Spleen (tissue), 11 donors: ENCODE measurements at regions not wholly inside any gene's neighbourhood (a gene's known extent, or its start where the extent isn't known, plus 50 kb on each side); places are given as distances from the start of the nearest gene placed in this dataset.

Experiments used
- DNase-seq: peaks from one replicate; pipeline ENCODE4 v3.0.0-alpha.2; 2020
- H3K27ac ChIP-seq, 8 donors: fragments of 200-600 bp; sonication (generic) in 7 of 8; 1 replicate in 4 of 8; 2 replicates in 4 of 8; pipeline versions ENCODE4 v1.5.0 to v1.8.0; 2016 to 2021; ENCODE audit warnings: inconsistent platforms in 4 of 8, mild to moderate bottlenecking in 4 of 8, moderate library complexity in 1 of 8
- H3K27me3 ChIP-seq, 7 donors: fragments of 200-600 bp; sonication (generic) in 6 of 7; replicated peaks in 1 of 7; 1 replicate in 4 of 7; 2 replicates in 3 of 7; pipeline versions ENCODE4 v1.5.0 to v1.8.0; 2016 to 2021; ENCODE audit warnings: inconsistent platforms in 3 of 7, mild to moderate bottlenecking in 1 of 7
- H3K36me3 ChIP-seq, 6 donors: fragments of 200-600 bp; sonication (generic) in 5 of 6; 1 replicate in 4 of 6; 2 replicates in 2 of 6; pipeline versions ENCODE4 v1.5.0 to v1.8.0; 2016 to 2021; ENCODE audit warnings: inconsistent platforms in 2 of 6
- H3K4me1 ChIP-seq, 6 donors: fragments of 200-600 bp; sonication (generic) in 5 of 6; 1 replicate in 3 of 6; 2 replicates in 3 of 6; pipeline versions ENCODE4 v1.5.0 to v1.8.0; 2016 to 2021; ENCODE audit warnings: inconsistent platforms in 3 of 6
- H3K4me3 ChIP-seq, 8 donors: fragments of 200-600 bp; sonication (generic) in 7 of 8; 1 replicate in 4 of 8; 2 replicates in 4 of 8; pipeline versions ENCODE4 v1.5.0 to v1.8.0; 2016 to 2021; ENCODE audit warnings: inconsistent platforms in 4 of 8, mild to moderate bottlenecking in 4 of 8, moderate library complexity in 2 of 8
- H3K9me3 ChIP-seq, 8 donors: fragments of 200-600 bp; sonication (generic) in 7 of 8; 1 replicate in 4 of 8; 2 replicates in 4 of 8; pipeline versions ENCODE4 v1.5.0 to v1.8.0; 2016 to 2021; ENCODE audit warnings: inconsistent platforms in 4 of 8
- POLR2A ChIP-seq, 3 donors: fragments of 450-650 bp; IDR thresholded peaks; one replicate each; pipeline ENCODE4 v1.5.1; 2017; ENCODE audit warnings: antibody characterized with exemption in 3 of 3, mild to moderate bottlenecking in 1 of 3
- POLR2AphosphoS5 ChIP-seq, 3 donors: sonication (generic); formaldehyde crosslinking; IDR thresholded peaks; one replicate each; pipeline ENCODE4 v1.5.1; 2017; ENCODE audit warnings: antibody characterized with exemption in 3 of 3
- WGBS, 5 donors: extraction: QIAGEN DNeasy Blood & Tissue Kit in 3 of 5; methylation state at CpG; one replicate each; pipeline versions ENCODE4 v1.1.5 to v1.1.7; 2013 to 2018; 5-methylcytosine and 5-hydroxymethylcytosine counted together
- intact Hi-C: fragments of 100-400 bp; cut with DNase I; formaldehyde crosslinking; loops from one replicate; pipeline ENCODE4 v1.15.0; 2023; ENCODE audit warnings: low total_unique reads
- TF ChIP-seq, protein P1 (sequence below), 11 experiments: fragments of 200-600 bp in 7 of 11; fragments of 450-650 bp in 4 of 11; sonication (generic) in 4 of 11; IDR thresholded peaks in 8 of 11; conservative IDR thresholded peaks in 3 of 11; 1 replicate in 7 of 11; 2 replicates in 4 of 11; pipeline versions ENCODE4 v1.4.0 to v1.8.0; 2016 to 2021; ENCODE audit warnings: antibody characterized with exemption in 11 of 11, inconsistent platforms in 4 of 11, mild to moderate bottlenecking in 1 of 11
- donor health status: healthy with polysubstance abuse.
- donor health status: DM: no; HTN: no; CAD: no; lungs with moderate emphysema.
- donor health status: DM: no; HTN: no; CAD: no.
- donor health status: Bipolar disorder and iron deficiency.
- donor health status: healthy.
- donor health status: DM: no; HTN: no; CAD: no.
- donor health status: DM: yes; HTN: yes; CAD: no.

DNA sequence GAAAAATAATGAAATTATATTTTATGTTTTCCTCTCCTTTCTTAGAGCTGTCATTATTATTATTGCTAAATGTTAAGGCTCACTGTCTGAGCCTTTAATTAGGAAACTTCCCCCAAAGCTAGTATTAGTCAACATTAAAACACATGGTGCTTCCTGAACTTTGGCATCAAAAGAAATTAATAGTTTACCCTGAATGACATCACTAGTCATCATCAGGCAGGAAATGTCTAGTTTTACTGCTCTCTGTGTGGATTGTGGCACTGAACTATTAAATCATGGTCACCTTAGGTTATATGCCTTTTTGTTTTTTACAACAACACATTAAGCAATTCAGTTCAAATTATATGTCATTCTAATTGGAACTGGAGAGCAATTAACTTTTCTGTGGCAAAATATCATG lies 595.5 kb downstream of the SLITRK1 start:
- intact Hi-C loops: no loop called here
- Histone ChIP-seq H3K27ac (no peak overlapping the region), H3K27me3 (no peaks in the 10 kb centered on the region), H3K36me3 (no peaks in the 10 kb centered on the region), H3K9me3 (peaks cover 0 to 5% (median 0%) of the 10 kb centered on the region in 8 donors), H3K4me3 (no peak overlapping the region), H3K4me1 (no peaks in the 10 kb centered on the region)
- TF ChIP-seq, protein P1, sequence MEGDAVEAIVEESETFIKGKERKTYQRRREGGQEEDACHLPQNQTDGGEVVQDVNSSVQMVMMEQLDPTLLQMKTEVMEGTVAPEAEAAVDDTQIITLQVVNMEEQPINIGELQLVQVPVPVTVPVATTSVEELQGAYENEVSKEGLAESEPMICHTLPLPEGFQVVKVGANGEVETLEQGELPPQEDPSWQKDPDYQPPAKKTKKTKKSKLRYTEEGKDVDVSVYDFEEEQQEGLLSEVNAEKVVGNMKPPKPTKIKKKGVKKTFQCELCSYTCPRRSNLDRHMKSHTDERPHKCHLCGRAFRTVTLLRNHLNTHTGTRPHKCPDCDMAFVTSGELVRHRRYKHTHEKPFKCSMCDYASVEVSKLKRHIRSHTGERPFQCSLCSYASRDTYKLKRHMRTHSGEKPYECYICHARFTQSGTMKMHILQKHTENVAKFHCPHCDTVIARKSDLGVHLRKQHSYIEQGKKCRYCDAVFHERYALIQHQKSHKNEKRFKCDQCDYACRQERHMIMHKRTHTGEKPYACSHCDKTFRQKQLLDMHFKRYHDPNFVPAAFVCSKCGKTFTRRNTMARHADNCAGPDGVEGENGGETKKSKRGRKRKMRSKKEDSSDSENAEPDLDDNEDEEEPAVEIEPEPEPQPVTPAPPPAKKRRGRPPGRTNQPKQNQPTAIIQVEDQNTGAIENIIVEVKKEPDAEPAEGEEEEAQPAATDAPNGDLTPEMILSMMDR (IDR thresholded peaks at IDR 0.05 in 8 of 11, conservative IDR thresholded peaks at IDR 0.05 in 3 of 11): no peak
- TF ChIP-seq POLR2A (IDR thresholded peaks at IDR 0.05) (no peak), POLR2AphosphoS5 (IDR thresholded peaks at IDR 0.05) (no peak)
- no peak for DNase-seq

DNA sequence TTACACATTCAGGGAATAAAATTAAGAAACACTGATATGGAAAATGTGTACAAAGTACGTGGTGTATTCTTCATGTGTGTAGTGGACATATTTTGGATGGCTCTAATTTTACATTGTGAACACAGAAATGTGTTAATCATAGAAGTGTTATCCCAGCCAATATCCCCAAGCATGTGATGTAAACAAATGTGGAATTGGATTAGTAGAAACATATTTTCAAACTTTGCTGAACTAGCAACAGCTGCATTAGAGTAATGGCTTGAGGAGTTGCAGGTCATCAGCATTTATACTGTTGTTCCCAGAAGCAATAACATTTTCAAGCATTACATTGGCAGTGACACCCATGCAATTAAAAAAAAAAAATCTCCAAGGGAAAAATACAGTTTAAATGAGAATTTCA lies 600.6 kb downstream of the SLITRK1 start:
- no peak overlapping the region for H3K4me3 ChIP-seq
- 64 to 92% (median 80%) methylated on average over 1 of the region's 1 CpG for WGBS, 5 donors

DNA sequence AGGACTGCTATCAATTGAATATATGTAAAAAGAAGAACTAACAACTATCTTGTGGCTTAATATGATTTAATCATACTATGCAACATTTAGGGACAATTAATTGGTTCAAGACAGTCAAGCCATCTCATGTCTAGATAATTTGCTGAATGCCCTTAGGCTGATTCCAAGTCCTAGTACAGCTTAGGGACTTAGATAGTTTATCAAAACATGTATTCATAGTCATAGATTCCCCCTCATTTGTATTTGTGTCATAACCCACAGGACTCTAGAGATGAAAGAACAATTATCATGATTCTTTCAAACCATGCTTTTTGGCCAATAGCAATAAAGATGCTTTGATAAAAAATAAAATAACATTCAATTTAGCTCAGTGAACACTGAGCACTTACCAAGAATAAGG lies 607.6 kb downstream of the SLITRK1 start:
- Histone ChIP-seq H3K9me3 (peaks cover 0 to 4% (median 0%) of the 10 kb centered on the region in 8 donors), H3K27ac (no peak overlapping the region), H3K36me3 (no peaks in the 10 kb centered on the region), H3K4me1 (no peaks in the 10 kb centered on the region), H3K27me3 (no peaks in the 10 kb centered on the region), H3K4me3 (no peak overlapping the region)
- TF ChIP-seq, protein P1 (IDR thresholded peaks at IDR 0.05 in 8 of 11, conservative IDR thresholded peaks at IDR 0.05 in 3 of 11): no peak
- TF ChIP-seq POLR2AphosphoS5 (IDR thresholded peaks at IDR 0.05) (no peak), POLR2A (IDR thresholded peaks at IDR 0.05) (no peak)
- intact Hi-C loops: no loop called here
- DNase-seq: no peak

More for the DNA sequence above, 600.6 kb downstream of the SLITRK1 start:
- DNase-seq: no peak
- Histone ChIP-seq H3K36me3 (no peaks in the 10 kb centered on the region), H3K4me1 (no peaks in the 10 kb centered on the region), H3K27me3 (no peaks in the 10 kb centered on the region), H3K9me3 (peaks cover 0 to 7% (median 0%) of the 10 kb centered on the region in 8 donors), H3K27ac (no peak overlapping the region)
- intact Hi-C loops: no loop called here
- TF ChIP-seq POLR2A (IDR thresholded peaks at IDR 0.05) (no peak), POLR2AphosphoS5 (IDR thresholded peaks at IDR 0.05) (no peak)
- TF ChIP-seq, protein P1 (IDR thresholded peaks at IDR 0.05 in 8 of 11, conservative IDR thresholded peaks at IDR 0.05 in 3 of 11): no peak

DNA sequence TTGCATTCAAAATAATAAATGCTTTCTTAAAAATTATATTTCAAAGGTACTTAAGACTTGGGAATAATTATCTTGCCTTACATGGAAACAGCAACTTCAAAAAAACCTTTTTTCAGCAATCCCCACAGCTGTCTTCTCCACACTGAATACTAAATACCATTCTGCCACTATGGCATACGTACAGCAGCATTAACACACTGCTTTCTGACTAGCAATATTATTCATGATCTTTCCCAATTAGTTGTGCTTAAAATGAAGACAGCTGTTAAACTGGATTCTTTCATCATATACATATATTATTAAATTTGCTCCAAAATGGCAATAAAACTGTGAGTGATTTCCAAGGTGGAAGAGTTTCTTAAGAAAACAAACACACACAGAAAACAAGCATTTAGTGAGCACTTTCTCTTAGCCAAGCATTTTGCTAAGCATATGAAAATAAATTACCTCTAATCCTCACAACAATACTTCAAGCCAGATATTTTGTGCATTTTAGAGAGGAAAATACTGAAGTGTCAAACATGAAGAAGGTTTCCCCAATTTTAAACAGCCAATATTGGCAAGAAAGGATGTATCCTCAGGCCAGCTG lies 609.5 kb downstream of the SLITRK1 start:
- WGBS, 5 donors: 67 to 81% (median 70%) methylated on average over 1 of the region's 1 CpG
- Histone ChIP-seq H3K36me3 (no peaks in the 10 kb centered on the region), H3K27ac (no peak overlapping the region), H3K4me3 (no peak overlapping the region), H3K9me3 (peaks cover 0 to 4% (median 0%) of the 10 kb centered on the region in 8 donors), H3K27me3 (no peaks in the 10 kb centered on the region), H3K4me1 (no peaks in the 10 kb centered on the region)
- TF ChIP-seq POLR2A (IDR thresholded peaks at IDR 0.05) (no peak), POLR2AphosphoS5 (IDR thresholded peaks at IDR 0.05) (no peak)
- TF ChIP-seq, protein P1 (IDR thresholded peaks at IDR 0.05 in 8 of 11, conservative IDR thresholded peaks at IDR 0.05 in 3 of 11): no peak
- DNase-seq: no peak
- intact Hi-C loops: no loop called here
